ENCODE measurements at regions not wholly inside any gene's neighbourhood (a gene's known extent, or its start where the extent isn't known, plus 50 kb on each side); places are given as distances from the start of the nearest gene placed in this dataset.

DNA sequence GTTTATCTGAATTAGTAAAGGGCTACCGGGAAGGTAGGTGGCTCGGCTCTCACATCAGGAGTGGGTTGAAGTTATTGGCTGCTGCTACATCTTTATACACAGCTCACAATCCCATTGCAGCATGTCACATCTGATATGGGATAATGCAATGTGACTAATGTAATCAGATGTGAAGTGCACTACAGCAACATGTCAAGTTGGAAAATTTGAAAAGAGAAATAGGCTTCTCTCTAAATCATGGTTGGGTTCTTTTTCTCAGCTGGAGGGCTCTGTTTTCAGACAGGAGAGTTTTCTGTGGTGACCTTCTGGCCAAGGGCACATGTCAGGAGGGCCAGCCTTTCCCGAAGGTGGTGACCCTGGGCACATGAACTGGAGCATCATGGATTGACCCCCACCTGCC lies 337.5 kb downstream of the HRH4 start:
- DNase-seq = no peak

DNA sequence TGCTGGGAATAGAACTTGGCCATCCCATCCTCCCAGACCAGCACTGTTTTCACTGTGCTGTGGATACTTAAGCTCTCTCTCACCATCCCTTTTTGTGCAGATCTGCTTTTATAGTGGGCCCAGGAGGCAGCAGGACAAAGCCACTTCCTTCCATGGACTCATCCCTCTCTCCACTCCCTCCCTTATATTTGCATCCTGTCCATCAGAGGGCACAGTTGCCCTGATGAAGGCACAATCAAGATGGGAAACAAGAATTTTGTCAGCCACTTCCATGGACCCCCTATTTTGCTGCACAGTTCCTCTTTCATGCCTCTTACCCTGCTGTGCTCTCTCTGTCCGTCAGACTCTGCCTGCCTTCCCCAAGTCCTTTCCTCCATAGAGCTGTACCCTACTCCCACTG lies 338.7 kb downstream of the HRH4 start:
- DNase-seq = no peak

DNA sequence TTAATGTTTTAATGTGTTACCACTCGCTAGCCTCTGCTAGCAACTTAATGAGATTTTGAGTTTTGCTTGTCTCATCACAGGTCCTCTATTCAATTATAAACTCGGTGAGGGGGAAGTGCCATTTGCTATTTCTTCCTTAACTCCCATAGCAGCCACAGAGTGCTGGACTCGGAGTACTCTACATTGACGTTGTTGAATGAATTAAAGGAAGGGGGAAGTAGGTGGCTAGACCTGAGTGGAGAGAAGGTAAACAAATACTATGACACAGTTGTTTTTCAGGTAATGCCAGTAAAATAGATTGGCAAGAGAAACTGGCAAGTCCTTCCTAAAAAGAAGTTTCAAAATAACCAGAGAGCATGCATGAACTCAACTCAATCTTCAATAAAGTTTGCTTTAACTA lies 339.3 kb downstream of the HRH4 start:
- DNase-seq = no peak

DNA sequence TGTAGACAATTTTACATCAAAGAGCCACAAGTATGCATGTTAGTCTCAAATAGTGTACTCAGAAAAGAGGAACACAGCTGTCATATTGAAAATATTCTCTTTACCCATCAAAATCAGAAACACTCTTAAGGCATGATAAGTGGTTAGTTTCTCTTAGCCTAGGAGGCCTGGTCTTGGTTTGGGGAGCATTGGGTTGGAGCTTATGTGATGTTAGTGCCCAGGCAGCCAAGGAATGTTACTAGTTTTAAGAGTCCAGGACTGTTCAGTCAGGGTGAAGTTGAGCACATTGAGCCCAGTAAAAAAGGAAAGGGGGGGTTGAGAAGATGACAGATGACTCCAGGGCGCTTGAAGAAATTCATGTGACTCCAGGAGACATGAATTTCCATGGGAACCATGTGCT lies 340.6 kb downstream of the HRH4 start:
- no peak for DNase-seq

DNA sequence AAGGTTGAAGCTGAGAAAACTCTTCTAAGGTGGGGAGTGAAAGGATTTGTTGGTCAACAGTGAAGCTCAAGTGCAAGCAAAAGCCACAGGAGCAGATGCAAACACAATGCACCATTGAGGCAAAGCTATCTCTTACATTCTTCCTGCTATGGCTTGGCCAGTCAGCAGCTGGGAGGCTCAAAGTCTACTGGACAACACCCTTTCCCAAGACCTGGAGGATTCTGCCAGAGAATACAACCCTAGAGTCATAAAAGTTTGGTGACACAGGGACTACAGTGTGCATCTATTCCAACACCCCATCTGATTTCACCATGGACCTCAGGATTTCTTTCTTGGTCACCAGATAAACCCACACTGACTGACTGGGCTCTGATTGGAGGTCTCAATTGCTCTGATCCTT lies 342.0 kb downstream of the HRH4 start:
- no peak for DNase-seq

DNA sequence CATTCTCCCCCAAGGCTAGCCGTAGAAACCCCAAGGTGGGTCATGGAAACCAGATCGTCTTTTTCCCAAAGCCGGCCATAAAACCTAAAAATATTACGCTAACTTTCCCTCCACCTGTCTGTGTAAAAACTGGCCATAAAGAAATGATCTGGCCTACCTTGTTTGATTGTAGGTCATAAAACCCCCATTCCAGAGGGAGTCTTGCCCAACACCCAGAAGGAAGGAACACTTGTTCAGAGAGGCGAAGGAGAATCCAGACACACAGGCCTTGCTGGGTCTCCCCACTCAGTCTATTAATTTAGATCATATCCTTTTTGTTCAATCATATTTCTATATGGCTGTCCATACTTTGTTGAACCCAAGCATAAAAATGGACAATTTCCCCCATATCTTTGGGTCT lies 344.7 kb downstream of the HRH4 start:
- no peak for DNase-seq

DNA sequence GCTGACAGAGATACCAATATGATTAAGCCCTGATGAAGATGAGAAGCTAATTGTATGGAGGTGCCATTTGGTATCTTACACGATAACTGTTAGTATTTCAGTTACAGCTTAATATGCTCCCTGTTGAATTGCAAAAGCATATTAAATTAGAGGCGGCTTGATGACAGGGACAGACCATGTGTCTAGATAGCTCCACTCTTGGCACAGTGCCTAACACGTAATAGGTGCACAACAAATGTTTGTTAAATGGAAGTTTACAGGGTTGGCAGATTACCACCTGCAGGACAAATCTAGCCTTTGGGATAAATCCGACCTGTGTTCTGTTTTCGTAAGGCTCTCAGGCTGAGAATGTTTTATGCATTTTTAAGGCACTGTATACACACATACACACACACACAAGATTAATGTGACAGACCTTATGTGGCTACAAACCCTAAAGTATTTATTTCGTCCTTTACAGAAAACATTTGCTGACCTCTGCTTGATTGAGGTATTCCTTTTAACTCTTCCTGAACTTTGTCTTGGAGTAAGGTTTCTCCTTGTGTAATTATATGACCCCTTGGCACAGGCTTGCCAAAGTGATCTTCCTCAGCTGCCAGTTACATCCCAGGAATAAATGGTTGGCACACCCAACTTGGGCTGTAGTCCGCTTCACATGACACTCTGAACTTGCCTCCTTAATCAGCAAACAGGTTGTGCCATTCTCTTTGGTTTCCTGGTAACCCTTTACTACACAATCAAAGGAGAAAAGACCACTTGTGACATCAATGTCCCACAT lies 348.9 kb downstream of the HRH4 start:
- DNase-seq = no peak

DNA sequence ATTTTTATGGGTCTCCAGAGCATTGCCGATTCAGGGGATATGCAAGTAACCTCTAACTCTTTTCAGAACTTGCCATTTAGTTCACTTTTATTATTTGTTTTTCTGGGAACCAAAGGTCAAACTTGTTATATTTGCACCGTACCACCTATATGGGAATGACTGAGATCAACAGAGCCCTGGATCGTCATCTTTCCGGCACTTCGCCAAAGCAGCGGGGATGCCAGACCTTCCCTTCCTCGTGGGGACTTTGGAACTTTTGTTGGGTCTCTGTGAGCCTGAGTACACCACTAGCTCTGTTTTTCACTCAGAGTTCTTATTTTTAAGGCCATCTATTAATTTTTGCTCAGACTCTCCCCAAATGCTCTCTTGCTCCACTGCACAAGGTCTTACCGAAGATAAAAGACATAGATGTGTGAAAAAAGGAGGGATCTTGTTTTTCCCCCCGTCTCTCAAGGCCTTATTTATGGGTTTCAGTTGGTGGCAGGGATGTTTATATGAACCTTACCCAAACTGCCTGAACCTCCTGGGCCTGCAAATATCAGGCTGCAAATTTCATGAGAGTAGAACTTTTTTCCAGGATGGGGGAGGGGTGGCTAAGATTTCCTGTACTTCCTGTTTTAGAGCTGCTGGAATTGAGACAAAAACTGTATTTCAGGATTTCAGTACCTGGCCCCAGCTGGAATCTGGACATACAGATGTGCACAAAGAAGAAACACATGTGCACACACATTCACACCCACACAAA lies 350.3 kb downstream of the HRH4 start:
- no peak for DNase-seq

DNA sequence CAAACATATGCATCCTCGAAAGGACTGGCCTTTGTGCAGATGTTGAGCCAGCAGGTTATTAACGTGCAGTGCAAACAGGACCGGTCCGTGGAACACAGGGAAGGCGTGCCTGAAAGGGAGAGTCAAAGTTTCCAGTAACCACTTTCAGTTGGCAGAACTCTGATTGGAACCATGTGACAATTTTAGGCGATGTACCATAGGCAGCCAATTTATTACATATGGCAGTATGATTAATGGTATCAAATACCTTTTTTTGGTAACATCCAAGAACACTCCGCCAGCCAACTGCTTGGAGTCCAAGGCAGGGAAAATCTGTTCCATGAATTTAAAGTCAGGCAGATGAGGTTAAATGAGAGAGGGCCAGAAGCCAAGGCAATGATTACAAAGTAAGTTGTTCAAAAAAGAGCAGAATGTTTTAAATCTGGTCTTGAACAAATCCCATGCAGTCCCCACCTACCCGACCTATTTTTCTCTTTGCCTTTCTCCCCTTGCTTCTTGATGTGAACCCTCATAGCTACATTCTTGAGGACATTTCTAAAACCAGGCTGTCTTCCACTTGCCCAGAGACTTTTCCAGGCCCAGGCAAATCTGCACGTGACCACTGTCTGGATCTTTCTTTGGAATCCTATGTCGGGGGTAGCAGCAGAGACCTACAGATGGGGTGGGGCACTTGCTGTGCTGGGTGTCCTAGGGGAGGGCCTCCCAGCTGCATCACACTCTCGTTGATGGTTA lies 351.7 kb downstream of the HRH4 start:
- no peak for DNase-seq

DNA sequence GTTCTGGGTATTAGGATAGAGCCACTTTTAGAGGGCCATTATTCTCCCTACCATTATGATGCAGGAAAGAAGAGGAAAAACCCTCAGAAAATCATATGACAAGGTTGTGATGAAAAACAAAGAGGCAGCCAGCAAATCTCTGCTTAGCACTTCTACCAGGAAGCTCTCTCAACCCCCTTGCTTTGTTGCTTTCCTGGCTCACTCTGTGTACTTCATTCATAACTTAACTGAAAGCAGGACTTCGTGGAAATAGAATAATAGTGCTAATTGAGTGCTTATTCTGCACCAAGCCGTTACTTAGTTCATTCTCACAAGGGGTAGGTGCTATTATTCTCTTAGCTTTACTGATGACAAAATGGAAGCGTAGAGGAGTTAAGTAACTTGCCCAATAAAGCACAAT lies 354.1 kb downstream of the HRH4 start:
- no peak for DNase-seq

DNA sequence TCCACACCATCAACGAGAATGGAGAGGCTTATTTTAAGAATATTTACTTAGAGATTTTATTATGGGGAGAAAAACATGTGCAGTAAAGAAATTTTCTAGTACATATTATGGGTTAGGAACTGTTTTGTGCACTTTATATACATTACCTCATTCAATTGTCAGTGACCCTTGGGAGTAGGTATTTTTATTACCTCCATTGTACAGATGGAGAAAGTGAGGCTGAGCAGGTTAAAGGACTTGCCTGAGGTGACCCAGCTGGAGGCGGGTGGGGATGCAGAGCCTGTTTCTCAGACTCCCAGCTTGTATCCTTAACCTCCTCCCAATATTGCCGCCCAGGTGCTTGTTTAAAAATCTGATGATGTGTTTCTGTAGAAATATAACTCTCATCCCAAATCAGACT lies 356.7 kb downstream of the HRH4 start:
- no peak for DNase-seq

DNA sequence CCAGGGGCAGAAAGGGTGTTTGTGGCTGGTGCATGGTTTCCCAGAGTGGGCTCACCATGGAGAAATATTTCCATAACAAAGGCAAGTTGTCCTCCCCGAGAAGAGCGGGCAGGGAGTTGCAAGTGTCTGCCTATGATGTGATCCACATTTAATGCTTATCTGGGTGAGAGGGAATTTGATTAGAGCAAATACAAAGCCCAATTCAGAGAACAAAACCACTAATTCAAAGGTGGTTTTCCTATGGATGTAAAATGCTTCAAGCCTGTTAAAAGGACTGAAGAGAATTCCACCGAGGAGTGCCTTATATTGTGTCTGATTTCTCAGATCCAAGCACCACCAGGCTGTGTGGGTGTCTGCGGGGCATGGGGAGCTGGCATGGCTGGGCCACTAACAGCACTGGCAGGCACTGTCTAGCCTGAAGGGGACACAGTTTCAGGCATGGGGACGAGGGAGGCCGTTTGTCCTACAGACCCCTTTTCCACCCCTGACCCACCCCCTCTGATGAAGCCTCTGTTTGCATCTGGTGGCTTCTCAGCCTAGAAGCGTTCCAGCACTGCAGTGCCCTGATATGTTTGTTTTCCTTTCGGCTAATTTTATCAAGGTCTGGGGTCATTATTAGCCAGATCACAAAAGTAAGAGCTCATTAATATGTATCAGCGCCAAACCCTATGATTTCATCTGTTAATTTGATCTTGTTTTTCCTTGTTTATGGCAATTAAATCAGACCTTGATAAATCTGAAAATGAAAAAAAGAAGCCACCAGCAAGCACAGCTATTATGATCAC lies 357.3 kb downstream of the HRH4 start:
- no peak for DNase-seq

DNA sequence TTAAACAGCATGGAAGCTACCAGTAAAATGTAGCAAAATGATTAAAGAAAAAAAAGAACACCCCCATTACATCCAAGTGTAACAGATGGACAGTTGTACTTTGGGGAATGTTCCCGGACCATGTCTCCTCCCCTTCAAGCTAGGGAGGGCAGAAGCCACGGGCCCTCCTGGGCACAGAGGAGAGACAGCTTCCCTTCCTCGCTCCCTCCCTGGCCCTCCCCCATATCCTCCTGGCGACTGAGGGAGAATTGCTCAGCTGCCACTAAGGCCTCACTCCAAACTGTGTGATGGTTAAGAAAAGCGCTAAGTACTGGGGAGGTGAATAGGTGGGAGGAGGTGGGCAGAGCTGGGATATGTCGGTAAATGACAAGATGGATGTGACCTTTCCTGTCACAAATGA lies 358.0 kb downstream of the HRH4 start:
- no peak for DNase-seq

DNA sequence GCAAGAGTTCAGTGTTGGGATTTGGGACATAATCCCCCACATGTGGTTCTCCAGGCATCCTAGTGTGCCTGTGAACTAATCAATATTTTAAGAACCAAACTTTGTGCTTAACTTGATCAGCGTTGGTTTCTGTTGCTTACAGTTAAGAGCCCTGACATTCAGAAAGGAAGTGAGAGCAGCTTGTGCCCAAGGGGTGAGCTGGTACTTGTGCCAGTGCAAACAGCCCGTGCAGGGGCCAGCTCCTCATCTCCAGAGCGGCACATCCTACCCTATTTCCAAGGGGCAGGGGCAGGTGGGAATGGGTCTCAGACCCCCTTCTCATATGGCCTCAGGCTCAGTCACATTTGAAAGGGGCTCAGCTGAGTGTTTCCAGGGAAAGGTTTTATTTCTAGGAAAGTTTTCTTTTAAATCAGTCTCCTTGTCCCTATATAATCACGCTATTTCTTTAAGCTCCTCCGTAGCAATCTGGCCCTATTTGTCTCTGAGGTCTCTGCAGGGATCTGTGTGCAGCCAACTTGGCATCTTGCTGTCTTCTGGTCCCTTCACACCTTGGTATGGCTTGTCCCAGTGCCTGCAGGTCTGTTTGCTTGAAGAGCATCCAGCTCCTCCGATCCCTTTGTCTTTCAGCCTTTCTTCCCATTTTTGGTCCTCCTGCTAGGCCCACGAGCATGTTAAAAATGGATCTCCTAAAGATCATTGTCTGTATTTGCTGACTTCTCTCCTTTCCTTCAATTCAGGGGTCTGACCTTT lies 358.9 kb downstream of the HRH4 start:
- no peak for DNase-seq

DNA sequence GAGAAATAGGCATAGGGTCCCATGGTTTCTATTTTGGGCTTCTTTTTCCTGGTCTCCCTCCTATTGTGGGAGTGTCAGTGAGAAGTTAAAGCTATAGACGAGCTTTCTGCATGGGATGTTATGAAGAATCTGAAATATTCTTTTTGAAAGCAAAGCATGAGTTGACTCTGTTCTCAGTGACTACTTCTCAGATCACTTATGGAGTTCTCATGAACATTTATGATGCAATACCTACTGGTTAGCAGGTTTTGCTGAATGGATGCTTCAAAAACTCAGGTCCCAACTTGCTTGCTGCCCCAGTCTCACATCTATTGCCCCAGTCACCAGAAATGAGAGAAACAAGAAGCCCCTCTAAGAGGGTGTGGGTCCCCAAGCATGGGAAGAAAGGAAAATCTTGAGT lies 365.0 kb downstream of the HRH4 start:
- no peak for DNase-seq

DNA sequence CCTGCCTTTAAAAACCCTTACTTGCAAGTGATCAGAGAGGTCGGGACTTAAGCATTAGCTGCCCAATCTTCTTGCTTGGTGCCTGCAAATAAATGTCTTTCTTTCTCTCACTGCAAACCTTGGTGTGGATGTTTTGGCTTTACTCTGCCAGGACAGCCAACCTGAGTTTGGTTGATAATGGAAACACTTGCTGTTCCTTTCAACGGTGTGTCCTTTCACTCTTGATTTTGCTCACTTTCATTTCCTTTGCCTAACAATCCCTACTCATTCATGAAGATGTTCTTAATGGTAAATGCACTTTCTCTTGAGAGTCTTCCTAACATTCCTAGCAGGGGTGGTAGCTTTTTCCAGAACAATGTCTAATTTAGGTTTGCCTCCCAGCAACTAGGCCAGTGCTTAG lies 366.2 kb downstream of the HRH4 start:
- DNase-seq = no peak

DNA sequence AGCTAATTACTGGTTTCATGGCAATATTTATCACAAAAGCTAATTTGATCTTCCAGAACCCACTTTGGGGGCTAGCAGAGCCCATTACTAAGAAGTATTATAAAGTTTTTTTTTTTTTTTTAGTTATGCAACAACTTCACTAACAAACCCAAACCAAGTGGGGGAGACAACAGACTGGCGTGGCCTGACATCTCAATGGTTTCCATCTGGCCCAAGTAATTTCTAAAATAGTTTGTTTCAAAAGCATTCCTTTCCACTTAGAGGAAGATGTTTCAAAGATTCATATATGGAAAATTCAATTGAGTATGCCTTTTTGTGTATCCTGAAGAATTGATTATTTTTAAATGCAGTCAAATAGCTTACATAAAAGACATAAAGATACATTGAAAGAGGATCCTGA lies 367.1 kb downstream of the HRH4 start:
- no peak for DNase-seq

DNA sequence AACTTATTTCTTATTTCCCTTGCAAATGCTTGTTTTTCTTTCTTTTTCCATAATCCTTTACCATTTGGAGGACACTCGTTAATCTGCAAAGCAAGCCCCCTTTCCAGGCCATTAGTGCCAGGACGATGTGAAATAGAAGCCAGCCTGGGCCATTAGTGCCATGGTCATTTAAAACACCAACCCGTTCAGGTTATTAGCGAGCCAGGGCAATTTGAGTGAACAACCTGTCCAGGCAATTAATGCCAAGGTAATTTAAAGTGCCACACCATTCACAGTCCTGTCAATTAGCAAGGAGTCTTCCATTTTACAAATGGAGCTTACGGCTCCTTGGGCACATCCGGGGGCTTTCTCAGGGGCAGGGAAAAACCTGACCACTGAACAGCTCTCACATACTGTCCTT lies 370.6 kb downstream of the HRH4 start:
- no peak for DNase-seq

DNA sequence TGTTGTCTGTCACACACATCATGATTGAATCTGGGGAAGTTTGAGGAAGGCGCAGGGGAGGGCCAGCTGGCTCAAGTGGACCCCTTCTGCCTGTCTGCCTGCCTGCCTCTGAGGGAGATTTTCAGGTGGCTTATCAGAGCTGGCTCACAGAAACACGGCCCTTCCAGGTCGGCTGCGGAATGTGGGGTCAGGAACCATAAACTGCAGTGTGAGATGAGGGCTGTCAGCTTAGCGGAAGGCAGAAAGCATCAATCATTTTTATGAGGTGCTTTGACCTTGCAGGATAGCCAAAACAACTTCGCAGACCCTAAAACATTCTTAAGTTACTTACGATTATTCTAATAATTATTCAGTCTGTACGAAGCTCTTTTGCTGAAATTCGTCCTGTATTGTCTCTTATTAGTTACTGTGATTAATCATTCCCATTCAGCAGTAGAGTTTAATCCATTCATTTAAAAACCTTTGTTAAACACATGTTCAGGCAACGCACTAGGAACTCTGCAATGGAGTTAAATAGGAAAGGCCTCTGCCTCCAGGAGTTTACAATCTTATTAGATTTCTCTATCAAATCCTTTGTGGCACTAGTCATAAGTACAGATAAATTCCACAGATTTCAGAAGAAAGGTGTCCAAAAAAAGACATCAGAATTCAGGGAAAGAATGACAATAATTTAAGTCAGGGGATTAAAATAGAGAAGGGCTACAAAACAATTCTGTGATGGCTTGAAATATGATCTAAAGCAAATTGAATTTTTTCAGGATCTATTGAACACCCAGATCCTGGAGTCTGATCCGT lies 371.6 kb downstream of the HRH4 start:
- DNase-seq = no peak

DNA sequence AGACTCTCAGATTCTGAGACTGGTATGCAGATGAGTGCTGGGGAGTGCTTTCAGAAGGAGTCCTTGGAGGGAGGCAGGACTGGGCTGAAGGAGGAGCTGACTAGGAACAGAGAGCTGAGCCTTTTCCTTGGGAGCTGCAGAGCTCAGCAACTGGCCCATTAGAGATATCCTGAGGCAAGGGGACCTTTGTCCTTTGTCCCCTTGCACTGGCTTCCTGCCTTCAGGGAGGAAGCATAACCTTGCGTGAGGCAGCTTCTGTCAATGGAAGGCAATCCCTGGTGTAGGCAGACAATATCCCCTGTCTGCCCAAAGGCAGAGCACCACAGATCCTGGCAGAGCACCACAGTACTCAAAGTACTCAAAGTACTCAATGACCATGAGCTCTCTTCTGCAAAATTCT lies 375.3 kb downstream of the HRH4 start:
- DNase-seq = no peak

DNA sequence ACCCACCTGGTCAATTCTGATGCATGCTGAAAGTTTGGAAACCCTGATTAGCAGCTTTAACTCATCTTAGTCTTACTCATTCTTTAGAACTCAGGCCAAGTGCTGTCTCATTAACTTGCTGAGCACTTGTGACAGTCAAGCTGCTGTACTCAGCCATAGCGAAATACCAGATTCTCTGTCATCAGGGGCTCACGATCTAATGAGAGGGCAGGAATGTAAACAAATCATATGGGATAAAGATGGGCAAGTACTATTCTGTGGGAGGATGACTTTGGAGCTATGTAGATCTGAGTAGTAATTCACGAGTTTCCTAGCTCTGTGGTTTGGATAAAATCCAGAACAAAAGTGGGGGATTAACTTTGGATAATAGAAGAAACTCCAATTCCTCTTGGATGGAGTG lies 376.6 kb downstream of the HRH4 start:
- DNase-seq = no peak

DNA sequence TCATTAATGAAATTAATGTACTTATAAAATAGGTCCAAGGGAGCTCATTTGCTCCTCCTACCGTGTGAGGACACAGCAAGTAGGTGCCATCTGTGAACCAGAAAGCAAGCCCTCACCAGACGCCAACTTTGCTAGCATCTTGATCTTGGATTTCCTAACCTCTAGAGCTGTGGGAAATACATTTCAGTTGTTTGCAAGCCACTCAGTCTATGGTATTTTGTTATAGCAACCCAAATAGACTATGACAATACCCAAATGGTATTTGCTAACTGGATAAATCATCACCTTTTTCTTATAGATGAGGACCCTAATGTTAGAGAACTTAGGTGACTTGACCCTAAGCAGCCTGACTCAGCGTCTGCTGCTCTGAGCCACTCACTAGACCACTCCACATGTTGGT lies 379.6 kb downstream of the HRH4 start:
- DNase-seq = no peak

All from CD4-positive, alpha-beta T cell treated with Interleukin-4 for 1 hour (primary cell).